ENCODE measurements at regions not wholly inside any gene's neighbourhood (a gene's known extent, or its start where the extent isn't known, plus 50 kb on each side); places are given as distances from the start of the nearest gene placed in this dataset.
"Not testable (repeated sequence)": the region's sequence is repeated elsewhere in the genome, so short reads cannot be mapped to it uniquely, and the experiment has no call there.

DNA sequence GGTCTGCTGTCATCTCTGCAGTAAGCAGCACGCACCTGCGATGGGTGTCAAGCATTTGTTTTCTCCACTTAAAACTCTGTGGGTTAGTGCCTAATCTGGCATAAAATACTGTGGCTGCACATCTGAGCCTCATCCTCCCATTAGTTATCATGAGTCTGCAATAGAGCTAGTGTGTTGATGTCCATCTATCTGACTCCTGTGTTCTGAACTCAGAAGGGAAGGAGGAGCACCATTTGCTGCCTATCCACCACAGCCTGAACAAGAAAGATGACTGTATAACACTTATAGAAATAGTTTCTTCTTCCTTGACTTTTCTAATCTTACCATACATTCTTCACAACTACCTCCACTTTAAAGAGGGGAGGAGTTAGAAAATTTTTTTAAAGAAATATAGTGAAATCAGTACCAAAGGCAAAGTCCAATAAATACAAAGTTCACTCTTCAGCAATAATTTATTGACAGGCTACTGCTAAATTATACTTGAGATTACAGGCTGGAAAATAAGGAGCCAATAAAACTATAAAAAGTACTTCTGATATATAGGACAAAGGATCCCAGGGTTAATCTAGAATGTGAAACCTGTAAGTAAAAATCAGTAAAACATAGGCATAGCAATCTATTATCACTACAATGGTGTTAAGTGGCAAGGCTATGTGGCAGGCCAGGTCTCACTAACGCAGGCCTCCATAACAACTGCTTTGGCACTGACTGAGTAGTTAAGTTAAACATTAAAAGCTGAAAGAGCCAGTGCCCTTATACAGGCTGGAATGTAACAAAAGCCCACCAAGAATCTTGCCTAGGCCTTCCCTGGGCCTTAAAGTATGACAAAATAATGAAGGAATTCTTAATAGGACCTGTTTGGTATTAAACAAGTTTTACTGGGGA, 70.2 kb downstream of the LGALS9C start:
- not testable (repeated sequence) for DNase-seq

GRCh38 chr17:18557086-18557485, 80.5 kb downstream of the LGALS9C start:
- DNase-seq, result not testable (repeated sequence)

DNA sequence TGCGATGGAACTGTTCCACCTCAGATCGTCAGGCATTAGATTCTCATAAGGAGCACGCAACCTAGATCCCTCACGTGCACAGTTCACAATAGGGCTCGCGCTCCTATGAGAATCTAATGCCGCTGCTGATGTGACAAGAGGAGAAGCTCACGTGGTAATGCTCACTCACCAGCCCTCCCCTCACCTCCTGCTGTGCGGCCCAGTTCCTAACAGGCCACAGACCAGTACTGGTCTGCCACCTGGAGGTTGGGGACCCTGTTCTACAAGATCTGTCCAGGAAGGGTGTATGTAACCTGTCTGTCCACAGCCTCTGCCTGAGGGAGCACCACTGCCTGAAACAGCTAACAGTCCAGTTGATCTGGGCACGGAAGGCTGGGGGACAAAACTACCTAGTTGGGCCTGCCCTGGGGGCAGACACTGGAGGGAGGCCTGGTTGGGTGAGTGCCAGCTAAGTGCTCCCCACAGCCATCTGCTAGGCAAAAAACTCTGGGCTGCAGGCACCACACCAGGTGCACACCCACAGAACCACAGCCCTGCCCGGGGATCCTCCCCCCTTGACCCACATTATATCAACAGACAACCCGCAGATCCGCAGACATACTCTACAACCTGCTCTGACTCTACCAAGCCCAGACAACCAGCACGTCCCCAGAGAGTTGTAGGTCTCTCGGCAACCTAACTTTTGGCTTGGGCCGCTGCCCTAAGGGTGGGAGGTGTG, 80.7 kb downstream of the TBC1D28 start:
- DNase-seq, result not testable (repeated sequence)

DNA sequence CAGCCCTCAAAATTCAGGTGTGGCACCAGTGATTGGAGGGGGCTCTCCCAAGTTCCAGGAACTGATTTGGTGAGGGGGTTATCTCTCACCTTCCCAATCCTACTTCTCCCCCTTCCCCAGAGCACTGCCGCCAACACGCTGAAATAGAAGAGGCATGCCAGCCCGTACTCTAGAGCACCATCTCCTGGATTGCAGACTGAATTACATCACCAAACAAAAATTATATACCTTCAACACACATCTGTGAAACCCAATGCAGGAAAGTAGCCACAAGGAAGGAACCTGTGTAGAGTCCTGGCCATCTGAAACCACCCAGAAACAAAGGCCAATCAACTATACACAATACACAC, 80.1 kb downstream of the TBC1D28 start:
- peak in 1 of 3 donors; percentile 13 for DNase-seq

- DNase-seq, result peak in 1 of 3 donors; percentile 4
Observed at GRCh38 chr17:18568108-18568995, 75.8 kb downstream of the TBC1D28 start.

GRCh38 chr17:18569489-18569913, 74.7 kb downstream of the TBC1D28 start:
- peak in 1 of 3 donors; percentile 39 for DNase-seq

DNA sequence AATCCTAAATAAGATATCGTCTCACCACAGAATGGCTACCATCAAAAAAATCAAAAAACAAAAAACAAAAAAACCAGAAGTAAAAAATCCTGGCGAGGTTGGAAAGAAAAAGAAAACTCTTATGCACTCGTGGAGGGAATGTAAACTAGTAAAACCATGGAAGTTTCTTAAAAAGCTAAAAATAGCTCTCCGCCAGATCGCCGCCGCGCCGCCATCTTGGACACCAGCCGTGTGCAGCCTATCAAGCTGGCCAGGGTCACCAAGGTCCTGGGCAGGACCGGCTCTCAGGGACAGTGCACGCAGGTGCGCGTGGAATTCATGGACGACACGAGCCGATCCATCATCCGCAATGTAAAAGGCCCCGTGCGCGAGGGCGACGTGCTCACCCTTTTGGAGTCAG, 71.7 kb downstream of the TBC1D28 start:
- DNase-seq, result not testable (repeated sequence)

DNA sequence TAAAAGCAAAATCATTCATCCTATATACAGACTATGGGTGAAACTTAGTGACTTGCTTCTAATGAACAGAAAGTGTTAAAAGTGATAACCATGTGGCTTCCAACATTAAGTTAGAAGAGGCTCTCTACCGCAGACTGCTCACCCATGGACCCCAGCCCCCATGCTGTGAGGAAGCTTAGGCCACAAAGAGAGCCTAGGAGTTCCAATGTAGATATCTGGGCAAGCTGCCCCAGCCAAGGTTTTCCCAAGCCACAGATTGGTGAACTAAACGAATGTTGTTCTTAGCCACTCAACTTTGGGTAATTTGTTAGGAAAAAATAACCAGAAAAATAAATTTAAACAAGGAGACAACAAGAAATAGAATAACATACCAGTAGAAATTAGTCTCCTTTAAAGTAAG, 70.1 kb downstream of the TBC1D28 start:
- DNase-seq, result not testable (repeated sequence)

Measured in muscle of back (tissue), 3 donors.